ENCODE measurements at regions not wholly inside any gene's neighbourhood (a gene's known extent, or its start where the extent isn't known, plus 50 kb on each side); places are given as distances from the start of the nearest gene placed in this dataset.
"Not testable (repeated sequence)": the region's sequence is repeated elsewhere in the genome, so short reads cannot be mapped to it uniquely, and the experiment has no call there.

DNA sequence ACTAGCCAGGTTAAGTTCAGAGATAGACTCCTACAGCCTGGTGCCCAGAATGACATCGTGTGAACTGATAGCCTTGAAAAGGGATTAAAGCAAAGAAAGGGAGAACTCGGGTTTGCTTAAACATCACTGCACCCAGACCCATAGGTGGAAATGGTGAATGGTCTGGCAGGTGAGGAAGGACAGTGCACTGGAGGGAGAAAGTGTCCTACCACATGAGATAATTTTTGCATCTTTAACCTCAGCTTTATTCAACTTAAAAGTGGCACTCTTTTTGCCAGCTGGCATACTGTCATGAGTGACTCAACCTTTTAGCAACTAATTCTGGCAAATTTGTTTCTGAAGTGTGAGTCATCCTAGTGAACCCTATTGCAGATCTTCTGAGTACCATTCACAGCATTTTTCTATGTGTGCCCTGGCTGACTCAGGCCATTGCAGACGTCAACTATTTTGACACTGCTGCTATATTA is 53.0 kb upstream of the DAPP1 start:
- peak; percentile 48 for DNase-seq

DNA sequence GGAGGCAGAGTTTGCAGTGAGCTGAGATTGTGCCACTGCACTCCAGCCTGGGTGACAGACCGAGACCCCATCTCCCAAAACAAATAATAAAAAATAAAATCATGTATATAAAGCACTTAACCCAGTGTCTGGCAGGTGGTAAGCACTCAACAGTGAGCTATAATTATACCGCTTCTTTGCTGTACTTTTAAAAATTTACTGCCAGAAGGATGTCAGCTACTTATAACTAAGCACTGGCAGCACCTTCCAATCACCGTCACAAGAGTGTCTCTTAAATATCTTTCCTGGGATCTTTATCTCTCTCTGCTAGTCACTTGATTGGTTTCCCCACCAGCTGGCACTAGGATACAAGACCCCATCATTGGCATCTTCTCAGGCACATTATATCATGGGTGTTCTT is 53.9 kb upstream of the DAPP1 start:
- DNase-seq: no peak

DNA sequence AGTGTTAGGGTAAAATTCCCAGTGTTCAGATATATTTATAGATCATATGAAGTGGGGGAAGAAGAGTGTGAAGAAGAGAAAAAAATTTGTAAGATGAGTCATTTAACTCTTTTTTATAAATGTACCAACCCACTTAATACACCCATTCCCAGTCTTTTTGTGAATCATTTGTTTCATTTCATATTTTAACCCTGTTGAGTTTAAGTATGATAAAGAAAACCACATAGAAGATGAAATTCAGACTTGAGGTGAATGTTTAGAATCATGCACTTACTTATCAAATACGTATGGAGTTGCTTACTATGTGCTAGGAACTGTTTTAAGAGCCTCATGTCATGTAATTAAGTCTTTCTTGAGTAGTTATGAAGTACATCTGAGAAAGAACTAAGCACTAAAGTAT is 56.6 kb upstream of the DAPP1 start:
- DNase-seq: no peak

DNA sequence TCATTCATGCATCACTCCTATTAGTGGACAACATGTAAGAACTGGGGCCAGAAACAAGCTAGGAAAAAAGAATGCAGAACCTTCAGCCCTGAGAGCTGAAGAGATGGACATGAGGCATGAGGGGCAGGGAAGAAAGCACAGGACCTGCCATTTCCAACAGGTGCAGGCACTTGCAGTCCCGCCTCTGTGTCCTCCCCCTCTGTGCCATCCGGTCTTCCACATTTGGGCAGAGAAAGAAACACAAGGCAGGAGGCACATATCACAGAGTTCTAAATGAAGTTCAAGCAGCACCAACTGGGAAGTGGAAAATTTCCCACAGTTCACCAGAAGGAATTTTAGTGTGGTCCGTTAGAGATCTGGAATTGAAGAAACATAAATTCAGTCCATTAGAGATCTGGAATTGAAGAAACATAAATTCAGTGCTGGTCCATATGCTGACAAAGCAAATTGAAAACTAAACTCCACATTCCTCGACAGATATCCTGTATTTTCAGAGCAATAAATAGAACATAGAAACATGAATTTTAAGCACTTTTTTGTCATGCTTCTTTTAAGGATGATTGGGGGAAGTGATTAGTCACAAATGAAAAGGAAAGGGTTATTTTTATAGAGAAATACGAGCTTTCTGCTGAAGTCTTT is 57.2 kb upstream of the DAPP1 start:
- DNase-seq: no peak

DNA sequence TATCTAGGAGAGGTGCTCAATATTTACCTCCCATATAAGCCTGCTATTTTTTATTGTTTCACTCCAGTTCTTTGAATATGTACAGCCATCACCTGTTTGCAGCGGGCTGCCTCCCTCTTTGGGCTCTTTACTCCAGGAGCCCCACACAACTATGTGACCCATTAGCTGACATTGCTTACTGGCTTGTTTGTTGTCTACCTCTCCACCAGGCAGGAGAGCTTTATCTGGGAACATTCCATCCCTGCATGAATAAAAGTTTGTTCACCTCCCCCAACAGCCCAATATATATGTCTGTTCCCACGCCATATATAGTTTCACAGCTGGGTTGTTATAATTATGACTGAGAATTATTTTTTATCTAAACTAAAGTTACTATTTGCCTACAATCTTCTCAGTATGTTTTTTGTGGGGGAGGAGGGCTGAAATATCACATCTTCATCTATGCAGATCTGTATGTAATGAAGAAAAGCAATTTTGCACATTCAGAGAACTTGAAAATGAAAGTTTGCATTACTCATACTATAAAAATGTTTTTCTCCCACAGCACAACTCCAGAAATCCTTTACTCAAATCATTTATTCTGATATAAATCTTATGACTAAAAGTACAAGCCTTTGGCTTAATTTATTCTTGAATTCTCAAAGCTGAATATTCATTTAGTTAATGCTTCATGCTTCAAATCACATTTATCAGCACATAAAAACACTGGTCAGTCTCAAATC is 61.2 kb upstream of the DAPP1 start:
- no peak for DNase-seq

DNA sequence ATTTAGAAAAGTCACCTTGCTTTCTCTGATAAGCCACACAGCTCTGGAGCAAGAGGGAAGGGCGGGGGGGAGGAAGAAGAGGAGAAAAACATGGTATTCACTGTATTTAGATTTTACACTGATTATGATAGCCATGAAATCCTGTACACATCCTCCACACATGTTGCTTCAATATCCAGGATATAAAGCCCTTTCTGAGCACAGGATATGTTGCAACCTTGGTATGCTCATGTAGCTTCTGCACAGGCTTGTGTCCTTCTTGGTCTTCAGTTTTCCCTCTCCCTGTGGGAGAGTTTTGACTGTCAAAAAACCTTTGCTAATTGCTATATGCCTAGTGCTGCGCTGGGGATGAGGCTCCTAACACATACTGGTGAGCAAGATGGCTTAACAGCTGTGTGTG is 61.9 kb upstream of the DAPP1 start:
- no peak for DNase-seq

DNA sequence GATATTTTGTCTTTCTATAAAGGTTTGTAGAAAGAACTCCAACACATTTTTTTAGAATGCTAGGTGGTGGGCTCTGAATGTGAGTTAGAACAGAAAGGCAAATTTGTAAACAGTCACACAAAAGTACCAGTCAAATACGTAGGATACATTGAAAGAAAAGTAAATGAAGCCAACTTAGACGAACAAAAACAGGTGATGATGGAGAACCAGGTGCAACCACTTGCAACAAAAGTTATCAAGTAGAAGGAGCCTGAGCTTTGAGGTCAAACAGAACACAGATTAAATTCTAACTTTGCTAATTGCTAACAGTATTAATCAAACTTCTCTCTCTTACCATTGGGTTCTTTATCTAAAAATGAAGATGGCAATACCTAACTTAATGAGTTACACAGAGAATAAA is 62.7 kb upstream of the DAPP1 start:
- no peak for DNase-seq

DNA sequence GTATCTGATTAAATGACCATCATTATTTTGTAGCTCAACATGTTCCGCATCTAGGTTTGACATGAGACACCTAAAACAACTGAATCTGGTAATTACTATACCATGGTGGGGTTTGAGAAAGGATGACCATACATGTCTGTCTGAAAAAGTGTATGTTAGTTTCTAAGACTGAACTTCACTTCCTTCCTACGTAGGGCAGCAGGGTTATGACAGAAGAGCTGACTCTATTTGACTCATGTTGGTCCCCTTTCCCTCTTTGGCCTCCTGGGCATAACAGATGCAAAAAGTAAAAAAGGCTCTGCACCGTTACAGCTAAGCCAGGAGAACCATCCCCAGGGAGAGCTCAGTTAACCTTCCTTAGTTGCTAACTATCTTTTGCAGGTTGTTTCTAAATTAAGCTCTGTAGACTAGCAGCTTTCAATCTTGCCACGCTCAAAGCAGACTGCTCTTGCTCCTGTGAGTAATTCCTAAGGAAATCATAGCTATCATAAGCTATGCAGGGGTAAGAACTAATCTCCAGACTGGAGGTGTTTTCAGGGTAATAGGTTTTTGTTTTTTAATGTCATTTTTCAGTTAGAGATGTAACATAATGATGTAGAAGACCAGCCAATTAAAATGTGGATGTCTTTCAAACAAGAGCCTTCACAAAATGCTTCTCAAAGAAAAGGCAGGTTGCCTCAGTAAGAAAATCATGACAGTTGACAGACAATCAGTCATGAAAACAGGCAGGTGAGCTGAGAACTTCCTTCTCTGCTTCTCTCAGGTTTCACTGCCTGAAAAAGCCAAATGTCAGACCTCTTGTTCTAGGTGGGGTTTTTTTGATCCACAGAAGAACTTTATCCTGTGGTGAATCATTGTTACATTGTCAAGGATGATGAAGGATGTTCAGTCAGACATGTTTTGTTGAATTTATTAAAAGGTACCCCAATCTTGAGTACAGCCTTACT is 66.9 kb upstream of the DAPP1 start:
- no peak for DNase-seq

DNA sequence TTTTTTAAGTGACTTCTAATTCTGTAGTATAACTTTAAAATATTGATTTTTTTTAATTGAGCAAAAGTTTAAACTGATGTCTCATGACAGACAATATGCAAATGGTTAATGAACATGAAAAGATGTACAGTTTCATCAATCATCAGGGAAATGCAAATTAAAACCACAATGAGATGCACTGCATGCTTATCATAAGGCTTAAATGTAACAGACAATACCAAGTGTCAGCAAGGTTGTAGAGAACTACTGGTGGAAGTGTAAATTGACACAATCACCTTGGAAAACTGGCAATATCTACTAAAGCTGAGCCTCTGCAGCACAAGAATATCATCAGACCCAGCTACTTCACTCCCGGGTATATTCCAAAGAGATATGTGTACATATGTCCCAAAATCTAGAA is 70.2 kb upstream of the DAPP1 start:
- no peak for DNase-seq

DNA sequence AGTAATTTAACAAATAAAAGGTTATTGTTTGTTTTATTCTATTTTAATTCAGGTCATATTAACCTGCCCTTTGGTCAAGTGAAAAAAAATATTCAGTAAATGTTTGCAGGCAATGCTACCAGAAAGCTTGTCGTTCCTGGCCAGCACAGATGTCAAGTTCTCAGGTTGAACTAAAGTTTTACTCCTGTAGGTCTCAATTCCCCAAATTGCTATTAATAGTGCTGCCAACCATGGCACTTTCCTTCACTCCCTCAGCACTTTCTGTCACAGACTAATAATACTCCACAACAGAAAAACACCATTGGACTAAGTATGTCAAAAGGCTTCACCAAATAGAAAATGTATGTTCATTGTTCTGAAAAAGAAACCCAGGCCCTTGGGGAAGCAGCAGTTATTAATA is 79.2 kb upstream of the C4orf54 start:
- no peak for DNase-seq

DNA sequence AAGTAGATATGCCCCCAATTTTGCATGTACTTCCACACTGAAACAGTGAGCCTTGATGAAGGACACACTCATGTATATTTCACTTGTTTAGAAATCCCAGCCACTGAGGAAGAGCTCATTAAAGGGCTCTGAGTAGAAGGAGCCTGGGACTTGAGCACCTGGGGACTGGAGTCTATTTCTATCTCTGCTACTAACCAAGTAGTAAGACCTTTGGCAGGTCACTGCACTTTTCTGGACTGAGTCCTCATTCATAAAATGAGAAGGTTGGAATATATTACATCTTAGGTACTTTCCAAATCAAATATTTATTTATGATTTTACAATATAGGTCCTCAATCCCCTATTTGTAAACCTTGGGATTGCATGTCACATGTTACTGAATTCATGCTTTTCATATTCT is 78.2 kb upstream of the C4orf54 start:
- no peak for DNase-seq

DNA sequence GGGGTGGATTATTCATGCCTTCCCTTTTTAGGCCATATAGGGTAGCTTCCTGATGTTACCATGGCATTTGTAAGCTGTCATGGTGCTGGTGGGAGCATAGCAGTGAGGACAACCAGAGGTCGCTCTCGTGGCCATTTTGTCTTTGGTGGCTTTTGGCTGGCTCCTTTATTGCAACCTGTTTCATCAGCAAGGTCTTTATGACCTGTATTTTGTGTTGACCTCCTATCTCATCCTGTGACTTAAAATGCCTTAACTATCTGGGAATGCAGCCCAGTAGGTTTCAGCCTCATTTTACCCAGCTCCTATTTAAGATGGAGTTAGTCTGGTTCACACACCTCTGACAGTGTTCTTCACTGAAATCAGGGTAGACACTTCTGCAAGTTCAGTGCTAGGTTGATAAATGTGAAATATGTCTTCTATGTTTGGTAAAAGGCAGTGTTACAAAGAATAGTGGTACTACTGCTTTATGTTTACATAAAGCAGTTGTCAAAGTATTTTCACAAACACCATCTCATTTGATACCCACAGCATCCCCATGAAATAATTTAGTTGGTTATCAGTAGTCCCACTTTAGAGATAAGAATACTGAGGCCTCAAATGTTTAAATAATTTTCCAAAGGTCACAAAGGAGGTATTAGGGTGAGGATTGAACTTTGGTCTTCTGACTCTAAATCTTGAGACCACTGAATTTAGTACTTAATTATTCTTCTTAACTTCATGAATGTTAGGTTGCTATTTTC is 77.1 kb upstream of the C4orf54 start:
- DNase-seq: no peak

DNA sequence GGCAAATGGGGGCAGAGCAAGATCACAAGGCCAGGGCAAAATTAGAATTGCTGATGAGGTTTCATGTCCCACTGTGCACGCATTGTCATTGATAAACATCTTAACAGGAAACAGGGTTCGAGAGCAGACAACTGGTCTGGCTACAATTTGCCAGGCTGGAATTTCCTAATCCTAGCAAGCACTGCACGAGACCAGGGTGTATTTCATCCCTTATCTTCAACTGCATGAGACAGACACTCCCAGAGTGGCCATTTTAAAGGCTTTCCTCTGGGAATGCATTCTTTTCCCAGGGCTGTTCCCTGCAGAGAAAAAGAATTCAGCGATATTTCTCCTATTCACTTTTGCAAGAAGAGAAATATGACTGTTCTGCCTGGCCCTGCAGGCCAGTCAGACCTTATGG is 75.8 kb upstream of the C4orf54 start:
- not testable (repeated sequence) for DNase-seq

DNA sequence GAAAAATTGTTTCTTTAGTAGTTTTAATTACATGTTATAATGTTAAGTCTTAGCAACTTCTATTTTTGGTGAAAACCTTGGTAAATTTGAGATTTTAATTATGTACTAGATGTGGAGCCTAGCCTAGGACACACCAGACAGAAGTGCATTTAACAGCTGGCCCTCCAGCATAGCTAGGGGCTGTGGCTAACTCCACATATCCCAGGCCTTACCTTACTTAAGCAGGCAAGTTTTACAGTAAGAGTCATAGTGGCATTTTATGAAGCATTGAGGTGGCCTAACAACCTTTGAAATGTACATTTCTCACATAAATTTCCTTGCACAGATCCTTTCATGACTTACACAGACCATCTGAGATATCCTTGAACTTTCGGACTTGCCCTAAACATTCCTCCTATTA is 71.6 kb upstream of the C4orf54 start:
- no peak for DNase-seq

DNA sequence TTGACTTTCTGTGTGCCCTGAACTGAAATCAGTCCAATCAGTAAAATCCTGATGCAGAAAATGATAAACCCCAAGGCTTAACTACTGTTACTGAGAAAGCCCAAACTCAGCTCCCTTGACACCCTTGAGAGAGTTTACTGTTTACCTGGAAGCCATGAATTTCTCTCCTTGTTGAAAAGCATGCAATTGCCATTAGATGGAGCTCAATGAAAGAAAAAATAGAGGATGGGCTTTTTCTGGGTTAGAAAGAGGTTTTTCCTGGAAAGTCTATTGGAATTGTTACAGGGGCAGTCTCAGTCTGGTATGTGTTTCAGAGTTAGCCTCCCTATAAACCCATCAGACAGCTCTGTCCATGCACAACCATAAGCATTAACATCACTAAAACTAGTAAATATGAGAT is 66.4 kb upstream of the C4orf54 start:
- DNase-seq: no peak

DNA sequence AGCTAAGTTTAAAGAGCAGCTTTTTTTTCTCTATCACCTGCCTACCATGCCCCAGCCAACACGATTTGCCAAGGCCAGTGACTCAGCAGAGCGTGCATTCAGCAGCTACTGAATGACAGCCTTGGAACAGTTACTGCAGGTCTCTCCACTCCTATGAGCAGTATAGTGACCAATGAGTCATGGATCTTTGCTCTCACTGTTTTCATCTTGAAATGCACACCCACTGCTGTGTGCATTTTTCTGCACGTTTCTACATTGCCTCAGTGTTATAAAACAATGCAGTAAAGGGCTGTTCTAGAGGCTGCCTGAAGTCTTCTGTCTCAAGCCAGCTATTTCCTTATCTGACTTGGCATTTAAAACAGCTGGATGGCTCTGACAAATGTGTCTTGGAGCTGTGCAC is 66.0 kb upstream of the C4orf54 start:
- DNase-seq: peak; percentile 10

DNA sequence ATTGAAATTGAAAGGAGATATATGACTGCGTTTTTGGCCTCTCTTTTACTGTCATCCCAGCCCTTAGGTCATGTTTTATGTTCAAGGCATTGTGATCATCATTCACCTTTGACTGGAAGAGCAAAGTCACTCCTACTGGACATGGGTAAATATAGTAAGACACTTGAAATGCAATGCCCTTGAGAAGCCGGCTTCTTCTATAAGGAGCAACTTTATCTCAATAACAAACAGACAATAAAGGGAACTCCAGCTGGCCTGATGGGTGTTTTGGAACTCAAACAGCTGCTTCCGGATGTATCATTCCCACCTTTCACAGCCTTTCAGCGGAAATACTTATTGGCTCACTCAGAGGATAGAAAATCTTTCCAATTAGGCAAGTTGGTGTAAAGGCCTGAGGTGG is 65.1 kb upstream of the C4orf54 start:
- DNase-seq: no peak

DNA sequence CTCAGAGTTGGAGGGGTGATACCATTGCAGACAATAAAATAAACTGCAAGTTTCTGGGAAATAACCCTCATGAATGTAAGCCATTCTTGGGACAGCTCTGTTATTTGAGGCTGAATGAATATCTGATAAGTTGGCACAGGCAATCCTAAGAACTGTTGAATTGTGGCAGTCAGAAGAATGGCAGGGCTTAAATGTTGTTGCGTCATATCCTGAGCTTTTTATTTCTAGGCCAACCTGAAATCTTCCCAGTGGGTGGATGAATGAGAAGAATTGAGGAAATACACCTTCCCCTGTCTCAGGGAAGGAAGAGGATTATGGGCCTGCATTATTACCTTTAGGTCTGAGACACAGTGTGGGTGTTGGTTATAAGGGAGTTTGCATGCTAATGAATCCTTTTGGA is 64.4 kb upstream of the C4orf54 start:
- peak; percentile 1 for DNase-seq

DNA sequence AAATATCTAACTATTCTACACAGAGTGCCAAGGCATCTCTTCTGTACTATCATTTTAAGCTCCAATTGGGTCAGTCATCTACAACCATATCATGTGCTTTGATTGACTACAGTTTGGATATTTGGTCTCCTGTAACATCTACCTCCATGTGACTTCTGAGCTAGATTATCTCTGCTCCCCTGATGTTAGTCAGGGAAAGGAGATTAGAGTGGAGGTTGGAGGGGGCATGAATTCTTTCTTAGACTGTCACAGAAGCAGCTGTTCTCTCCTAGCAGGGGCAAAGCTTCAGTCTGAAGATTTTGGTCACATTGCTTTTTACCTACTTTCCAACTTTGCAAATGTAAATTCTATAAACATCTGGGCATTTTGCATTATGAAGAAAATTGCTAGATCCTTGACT is 62.6 kb upstream of the C4orf54 start:
- no peak for DNase-seq

DNA sequence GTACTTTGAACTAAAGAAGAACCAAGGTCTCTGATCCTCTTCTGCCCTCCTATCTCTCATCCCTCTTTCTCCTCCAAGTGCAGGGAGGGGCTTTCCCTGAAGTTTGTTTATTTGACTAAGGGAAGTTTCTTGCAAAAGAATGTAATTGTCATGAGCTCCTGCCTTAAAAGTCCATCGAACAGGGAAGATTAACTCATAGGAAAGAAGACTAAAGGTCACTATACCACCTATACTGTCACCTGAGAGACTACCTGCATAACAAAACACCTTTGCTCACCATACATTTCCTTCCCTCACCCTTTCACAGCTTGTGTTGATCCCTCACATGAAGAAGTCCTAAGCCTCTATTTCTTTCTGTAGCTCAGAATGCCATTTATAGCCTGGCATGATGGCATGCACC is 59.4 kb upstream of the C4orf54 start:
- DNase-seq: no peak

DNA sequence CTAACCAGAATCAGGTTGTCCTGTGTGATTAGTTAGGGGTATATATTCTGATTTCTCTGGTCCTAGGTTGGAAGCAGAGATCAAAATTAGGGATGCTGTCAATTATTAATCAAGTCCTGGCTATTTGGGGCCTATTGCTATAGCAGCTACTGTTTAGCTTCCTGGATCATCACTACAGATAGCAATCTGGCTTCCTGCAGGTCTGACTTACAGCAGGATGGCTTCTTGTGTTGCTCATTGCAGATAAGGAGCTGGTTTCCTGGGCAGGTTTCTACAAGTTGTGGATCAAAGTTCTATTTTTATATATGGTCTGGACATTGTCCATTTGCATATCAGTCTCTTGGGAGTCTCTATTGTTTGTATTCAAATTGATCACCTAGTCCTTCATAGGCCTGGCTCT is 57.7 kb upstream of the C4orf54 start:
- no peak for DNase-seq

DNA sequence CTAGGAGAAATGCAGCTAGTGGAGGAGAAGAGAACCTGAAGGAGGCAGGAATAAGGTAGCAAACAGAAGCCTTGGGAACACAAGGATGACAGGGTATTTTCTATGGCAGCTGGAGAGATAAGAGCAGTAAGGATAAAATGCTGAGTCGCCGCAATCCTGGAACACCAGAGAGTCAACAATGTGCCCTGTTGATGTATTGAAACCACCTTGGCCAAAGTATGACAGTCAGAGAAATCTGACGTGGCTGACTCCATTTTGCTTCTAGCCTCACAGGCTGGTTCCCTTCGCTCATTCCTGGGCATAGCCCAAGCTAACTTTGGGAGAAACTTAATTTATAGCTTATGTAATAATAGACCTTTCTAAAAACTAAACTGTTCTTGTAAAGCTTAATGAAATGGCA is 56.6 kb upstream of the C4orf54 start:
- DNase-seq: no peak

DNA sequence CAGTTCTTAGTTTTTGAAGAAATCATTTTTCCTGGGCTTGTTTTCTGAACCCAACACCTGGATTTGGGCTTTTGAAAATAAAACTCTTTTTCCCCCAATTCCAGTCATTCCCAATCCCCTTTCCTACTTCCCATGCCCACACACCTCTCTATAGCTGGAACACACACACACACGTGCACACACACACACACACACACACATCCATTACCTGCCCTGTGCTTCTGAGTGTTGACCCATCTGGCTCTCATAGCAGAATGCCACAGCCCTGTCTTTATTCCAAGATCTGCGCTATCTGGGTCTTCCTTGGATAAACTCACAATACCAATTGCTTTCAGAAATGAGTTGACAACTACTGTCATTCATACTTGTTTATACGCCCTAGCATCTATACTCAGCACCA is 54.9 kb upstream of the C4orf54 start:
- DNase-seq: no peak

Data from MV-4-11 (cell line).